GM23248 (cell line): ENCODE measurements at regions not wholly inside any gene's neighbourhood (a gene's known extent, or its start where the extent isn't known, plus 50 kb on each side); places are given as distances from the start of the nearest gene placed in this dataset.

Experiments used
- EZH2 ChIP-seq: fragments of 200-600 bp; sonication (generic); IDR thresholded peaks from 2 replicates; pipeline ENCODE4 v1.6.1; 2018; ENCODE audit warnings: antibody characterized with exemption, mild to moderate bottlenecking; ENCODE audit not compliant: insufficient read depth, poor library complexity, severe bottlenecking
- EZH2phosphoT487 ChIP-seq: fragments of 200-600 bp; sonication (generic); IDR thresholded peaks from 2 replicates; pipeline ENCODE4 v1.6.1; 2018; ENCODE audit warnings: antibody characterized with exemption, moderate library complexity, mild to moderate bottlenecking, low read depth; ENCODE audit not compliant: insufficient read depth

DNA sequence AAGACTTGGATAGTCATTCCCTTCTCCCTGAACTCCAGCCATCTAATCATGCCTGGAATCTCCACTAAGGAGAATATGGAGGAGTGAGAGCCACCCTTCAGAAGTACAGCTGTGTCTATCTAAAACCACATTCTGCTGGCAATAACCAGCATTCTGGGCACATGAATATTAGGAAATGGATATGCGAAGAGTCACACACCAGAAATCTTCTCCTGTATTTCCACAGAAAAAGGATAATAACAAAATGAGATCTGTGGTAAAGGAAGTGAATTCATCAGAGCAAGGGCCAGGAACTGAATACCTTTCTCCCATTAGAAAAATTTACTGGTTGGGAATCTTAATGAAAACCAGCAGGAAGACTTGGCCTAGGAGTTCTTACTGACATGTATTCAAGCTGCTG, 218.8 kb downstream of the SCG2 start:
- TF ChIP-seq EZH2phosphoT487 (no peak), EZH2 (no peak)
